A549 (cell line): ENCODE measurements at regions not wholly inside any gene's neighbourhood (a gene's known extent, or its start where the extent isn't known, plus 50 kb on each side); places are given as distances from the start of the nearest gene placed in this dataset.

Source experiments
- ATAC-seq, 2 experiments: fragments of 200-7000 bp in 1 of 2; fragments of >200 bp in 1 of 2; cut with Nextera tagmentation in 1 of 2; cut with Tn5 transposase in 1 of 2; 3 replicates each; pipeline versions ENCODE4 v1.8.0 to v1.9.1; 2018 to 2020; ENCODE audit warnings: mild to moderate bottlenecking in 1 of 2, moderate library complexity in 1 of 2
- CTCF ChIA-PET: fragments of 300-600 bp; sonication (Branson Sonifier 250); formaldehyde crosslinking; extraction: SDS; loops from one replicate; lab custom pipeline; 2021; ENCODE audit warnings: antibody characterized with exemption, inconsistent platforms; lab: Yijun Ruan, JAX
- POLR2A ChIA-PET: fragments of 350-600 bp; formaldehyde crosslinking; extraction: SDS; loops from one replicate; lab custom pipeline; 2021; ENCODE audit warnings: antibody characterized with exemption, inconsistent platforms; lab: Yijun Ruan, JAX
- DNase-seq, 2 experiments: peaks; one replicate each; pipeline versions ENCODE4 v3.0.0 to v3.0.0-alpha.2; 2011 to 2016; ENCODE audit warnings: low read depth in 1 of 2, low spot score in 1 of 2
- FAIRE-seq: peaks from 2 replicates; lab custom pipeline; 2011; peaks lifted over from hg19 to GRCh38; lab: Jason Lieb, UNC
- H3K27ac ChIP-seq, 2 experiments: fragments of >200 bp; sonication (Bioruptor Twin); formaldehyde crosslinking; 3 replicates each; pipeline ENCODE4 v1.5.1; 2016 to 2017
- H3K4me1 ChIP-seq: fragments of >200 bp; sonication (Bioruptor Twin); formaldehyde crosslinking; 3 replicates; pipeline ENCODE4 v1.6.1; 2016
- H3K4me2 ChIP-seq: fragments of >200 bp; sonication (Bioruptor Twin); formaldehyde crosslinking; 3 replicates; pipeline ENCODE4 v1.6.1; 2016
- H3K4me3 ChIP-seq: fragments of >200 bp; sonication (Bioruptor Twin); formaldehyde crosslinking; 3 replicates; pipeline ENCODE4 v1.5.1; 2016
- H3K9me3 ChIP-seq: fragments of >200 bp; sonication (Bioruptor Twin); formaldehyde crosslinking; 3 replicates; pipeline ENCODE4 v1.6.1; 2016
- ATOH8 ChIP-seq: fragments of 250-450 bp; sonication (Bioruptor Pico); IDR thresholded peaks from 2 replicates; pipeline ENCODE4 v1.5.0; 2020; ENCODE audit warnings: low read depth, mild to moderate bottlenecking, moderate library complexity
- BHLHE40 ChIP-seq: IDR thresholded peaks from 2 replicates; pipeline ENCODE4 v1.6.1; 2012; ENCODE audit warnings: low read depth, low read length, inconsistent platforms
- CBX2 ChIP-seq: fragments of 200-600 bp; sonication (generic); IDR thresholded peaks from 2 replicates; pipeline ENCODE4 v1.6.1; 2016; ENCODE audit warnings: low read depth, mild to moderate bottlenecking, borderline replicate concordance
- CHD4 ChIP-seq: fragments of 200-600 bp; sonication (generic); IDR thresholded peaks from 2 replicates; pipeline ENCODE4 v1.6.1; 2016; ENCODE audit warnings: antibody characterized with exemption, mild to moderate bottlenecking, borderline replicate concordance
- CTCF ChIP-seq: fragments of >200 bp; sonication (Bioruptor Twin); formaldehyde crosslinking; IDR thresholded peaks from 3 replicates; pipeline ENCODE4 v1.5.1; 2016
- E2F6 ChIP-seq: IDR thresholded peaks from 2 replicates; pipeline ENCODE4 v1.6.1; 2012; ENCODE audit warnings: low read depth, borderline replicate concordance
- ESRRA ChIP-seq: fragments of 150-350 bp; IDR thresholded peaks from 2 replicates; pipeline ENCODE4 v1.6.1; 2014; ENCODE audit warnings: mild to moderate bottlenecking, low read length, borderline replicate concordance
- FOSL2 ChIP-seq, 2 experiments: fragments of 450-650 bp in 1 of 2; fragments of >200 bp in 1 of 2; sonication (Bioruptor Twin) in 1 of 2; formaldehyde crosslinking; IDR thresholded peaks; 2 replicates each; pipeline versions ENCODE4 v1.5.0 to v1.6.1; 2016 to 2020; ENCODE audit warnings: mild to moderate bottlenecking in 1 of 2, moderate library complexity in 1 of 2
- HDAC2 ChIP-seq: fragments of 200-600 bp; sonication (generic); IDR thresholded peaks from 2 replicates; pipeline ENCODE4 v1.6.1; 2016
- HES2 ChIP-seq: fragments of >200 bp; sonication (Bioruptor Twin); formaldehyde crosslinking; IDR thresholded peaks from 2 replicates; pipeline ENCODE4 v1.6.1; 2016
- HMGXB4 ChIP-seq: fragments of 250-450 bp; sonication (Bioruptor Pico); IDR thresholded peaks from 2 replicates; pipeline ENCODE4 v1.5.0; 2021; ENCODE audit warnings: mild to moderate bottlenecking, moderate library complexity, borderline replicate concordance
- HOXA7 ChIP-seq: fragments of 250-450 bp; sonication (Bioruptor Pico); IDR thresholded peaks from 2 replicates; pipeline ENCODE4 v1.5.0; 2020; ENCODE audit warnings: mild to moderate bottlenecking, moderate library complexity
- HOXB5 ChIP-seq: fragments of 250-450 bp; sonication (Bioruptor Pico); IDR thresholded peaks from 2 replicates; pipeline ENCODE4 v1.5.0; 2020; ENCODE audit warnings: mild to moderate bottlenecking, moderate library complexity
- JUN ChIP-seq, 2 experiments: fragments of >200 bp; sonication (Bioruptor Twin); formaldehyde crosslinking; IDR thresholded peaks; 2 replicates in 1 of 2; 3 replicates in 1 of 2; pipeline ENCODE4 v1.6.1; 2016 to 2017
- JUNB ChIP-seq: fragments of >200 bp; sonication (Bioruptor Twin); formaldehyde crosslinking; IDR thresholded peaks from 2 replicates; pipeline ENCODE4 v1.6.1; 2016
- MAX ChIP-seq: IDR thresholded peaks from 2 replicates; pipeline ENCODE4 v1.6.1; 2012
- NPAS2 ChIP-seq: fragments of 250-450 bp; sonication (Bioruptor Pico); IDR thresholded peaks from 2 replicates; pipeline ENCODE4 v1.8.0; 2022; ENCODE audit warnings: mild to moderate bottlenecking, moderate library complexity, borderline replicate concordance
- POLR2A ChIP-seq: IDR thresholded peaks from 2 replicates; pipeline ENCODE4 v1.6.1; 2012; ENCODE audit warnings: mild to moderate bottlenecking, low read length
- RARB ChIP-seq: fragments of 250-450 bp; sonication (Bioruptor Pico); IDR thresholded peaks from 2 replicates; pipeline ENCODE4 v1.8.0; 2021; ENCODE audit warnings: mild to moderate bottlenecking, moderate library complexity
- RCOR1 ChIP-seq: fragments of 150-350 bp; IDR thresholded peaks from 2 replicates; pipeline ENCODE4 v1.6.1; 2014; ENCODE audit warnings: antibody characterized with exemption, low read length, low read depth
- REST ChIP-seq: fragments of 200-600 bp; sonication (generic); IDR thresholded peaks from 2 replicates; pipeline ENCODE4 v1.6.1; 2016; ENCODE audit warnings: antibody characterized with exemption, mild to moderate bottlenecking, moderate library complexity
- SREBF2 ChIP-seq: fragments of 450-650 bp; IDR thresholded peaks from 2 replicates; pipeline ENCODE4 v1.6.1; 2014; ENCODE audit warnings: mild to moderate bottlenecking, moderate library complexity
- TFCP2L1 ChIP-seq: fragments of 250-450 bp; sonication (Bioruptor Pico); IDR thresholded peaks from 2 replicates; pipeline ENCODE4 v1.5.0; 2021; ENCODE audit warnings: mild to moderate bottlenecking
- TP53 ChIP-seq: fragments of 250-450 bp; sonication (Bioruptor Pico); IDR thresholded peaks from 2 replicates; pipeline ENCODE4 v1.5.0; 2021; ENCODE audit warnings: mild to moderate bottlenecking, moderate library complexity
- USF2 ChIP-seq: fragments of 450-650 bp; IDR thresholded peaks from 2 replicates; pipeline ENCODE4 v1.6.1; 2014; ENCODE audit warnings: antibody characterized with exemption
- ZNF302 ChIP-seq: fragments of 250-450 bp; sonication (Bioruptor Pico); IDR thresholded peaks from 2 replicates; pipeline ENCODE4 v1.9.0; 2021; ENCODE audit warnings: inconsistent platforms, mild to moderate bottlenecking, moderate library complexity
- WGBS: methylation state at CpG from one replicate; pipeline ENCODE4 v1.1.6; 2017; ENCODE audit errors: missing lambda C conversion rate; 5-methylcytosine and 5-hydroxymethylcytosine counted together

- WGBS, result 58% methylated on average over 2 of the region's 2 CpGs
Observed at GRCh38 chr10:124213471-124213870, 120.1 kb upstream of the CHST15 start.

GRCh38 chr10:124212702-124213101 lies 119.3 kb upstream of the CHST15 start:
- Histone ChIP-seq H3K9me3 (peaks cover 3% of the 10 kb centered on the region; the same call in 1 of the 3 replicates), H3K4me2 (no peak overlapping the region), H3K27ac (no peak overlapping the region), H3K4me1 (no peaks in the 10 kb centered on the region), H3K4me3 (no peak overlapping the region)
- POLR2A ChIA-PET, result no interaction called here
- DNase-seq, result no peak
- ATAC-seq, result no peak
- WGBS, result 70% methylated on average over 9 of the region's 9 CpGs
- FAIRE-seq, result no peak
- CTCF ChIA-PET, result interaction anchor here (0.8 kb wide), 1 partner anchor 8 kb away, joined by 3 read pairs; no protein-coding TSS in a partner anchor
- TF ChIP-seq FOSL2 (IDR thresholded peaks at IDR 0.05) (no peak), FOSL2 (CRISPR knock-in tag; IDR thresholded peaks at IDR 0.05) (no peak), HOXA7 (CRISPR knock-in tag) (no peak), REST (no peak), RARB (CRISPR knock-in tag) (no peak), CHD4 (no peak), USF2 (no peak), HOXB5 (CRISPR knock-in tag) (no peak), JUN (IDR thresholded peaks at IDR 0.05) (no peak), HMGXB4 (CRISPR knock-in tag) (no peak), MAX (no peak), ESRRA (no peak), TFCP2L1 (CRISPR knock-in tag) (no peak), SREBF2 (no peak)

More at GRCh38 chr10:124213471-124213870, 120.1 kb upstream of the CHST15 start:
- CTCF ChIA-PET, result interaction anchor here (0.8 kb wide), 1 partner anchor 7 kb away, joined by 3 read pairs; no protein-coding TSS in a partner anchor
- DNase-seq (no peak), ATAC-seq (no peak), FAIRE-seq (no peak)
- Histone ChIP-seq H3K4me2 (no peak overlapping the region), H3K9me3 (no peaks in the 10 kb centered on the region), H3K4me3 (no peak overlapping the region), H3K4me1 (no peaks in the 10 kb centered on the region)
- POLR2A ChIA-PET, result no interaction called here
- TF ChIP-seq FOSL2 (IDR thresholded peaks at IDR 0.05) (no peak), FOSL2 (CRISPR knock-in tag; IDR thresholded peaks at IDR 0.05) (no peak), HOXB5 (CRISPR knock-in tag) (no peak), BHLHE40 (no peak), CTCF (no peak), HDAC2 (no peak), CHD4 (no peak), POLR2A (no peak), HES2 (no peak), RCOR1 (no peak), JUNB (no peak), E2F6 (no peak), CBX2 (no peak), NPAS2 (no peak), ZNF302 (CRISPR knock-in tag) (no peak), TP53 (no peak), ATOH8 (no peak)
- TF ChIP-seq, all 56 proteins: peak for 0
- no peak overlapping the region for H3K27ac ChIP-seq
